Trophoblast cell (in vitro differentiated cells and primary cell): ENCODE measurements at regions not wholly inside any gene's neighbourhood (a gene's known extent, or its start where the extent isn't known, plus 50 kb on each side); places are given as distances from the start of the nearest gene placed in this dataset.

Experiments
- DNase-seq, 2 donors: peaks; one replicate each; pipeline ENCODE4 v3.0.0-alpha.2; 2016
- H2AFZ ChIP-seq: 2 replicates; pipeline ENCODE4 v1.6.1; 2013; ENCODE audit warnings: low read length, moderate library complexity, mild to moderate bottlenecking; ENCODE audit not compliant: insufficient read depth, poor library complexity
- H2AK5ac ChIP-seq: 2 replicates; pipeline ENCODE4 v1.6.1; 2013; ENCODE audit warnings: mild to moderate bottlenecking, low read length
- H2BK120ac ChIP-seq: 2 replicates; pipeline ENCODE4 v1.6.1; 2013; ENCODE audit warnings: low read length, mild to moderate bottlenecking, moderate library complexity; ENCODE audit not compliant: insufficient read depth, poor library complexity
- H2BK12ac ChIP-seq: 2 replicates; pipeline ENCODE4 v1.6.1; 2013; ENCODE audit warnings: mild to moderate bottlenecking, low read length, moderate library complexity
- H2BK5ac ChIP-seq: 2 replicates; pipeline ENCODE4 v1.6.1; 2013; ENCODE audit warnings: low read length, low read depth, moderate library complexity, mild to moderate bottlenecking; ENCODE audit not compliant: poor library complexity
- H3K14ac ChIP-seq: 2 replicates; pipeline ENCODE4 v1.6.1; 2013; ENCODE audit warnings: mild to moderate bottlenecking, low read length
- H3K18ac ChIP-seq: 2 replicates; pipeline ENCODE4 v1.6.1; 2013; ENCODE audit warnings: mild to moderate bottlenecking, low read length
- H3K23ac ChIP-seq: 2 replicates; pipeline ENCODE4 v1.6.1; 2013; ENCODE audit warnings: low read length
- H3K27ac ChIP-seq: 2 replicates; pipeline ENCODE4 v1.5.1; 2013; ENCODE audit warnings: low read depth, mild to moderate bottlenecking, inconsistent platforms, low read length, moderate library complexity
- H3K27me3 ChIP-seq: 2 replicates; pipeline ENCODE4 v1.6.1; 2013; ENCODE audit warnings: inconsistent platforms, mild to moderate bottlenecking, low read length, moderate library complexity; ENCODE audit not compliant: insufficient read depth
- H3K36me3 ChIP-seq, 2 experiments: 1 replicate in 1 of 2; 2 replicates in 1 of 2; pipeline ENCODE4 v1.6.1; 2013; ENCODE audit warnings: low read length in 2 of 2, mild to moderate bottlenecking in 2 of 2, moderate library complexity in 1 of 2; ENCODE audit not compliant: insufficient read depth in 2 of 2, control insufficient read depth in 1 of 2
- H3K4ac ChIP-seq: 2 replicates; pipeline ENCODE4 v1.6.1; 2013; ENCODE audit warnings: low read depth, mild to moderate bottlenecking, low read length, moderate library complexity
- H3K4me1 ChIP-seq, 2 experiments: 1 replicate in 1 of 2; 2 replicates in 1 of 2; pipeline ENCODE4 v1.6.1; 2013; ENCODE audit warnings: low read length in 2 of 2, mild to moderate bottlenecking in 2 of 2, moderate library complexity in 1 of 2; ENCODE audit not compliant: insufficient read depth in 2 of 2, control insufficient read depth in 1 of 2
- H3K4me2 ChIP-seq: 2 replicates; pipeline ENCODE4 v1.6.1; 2013; ENCODE audit warnings: inconsistent platforms, mild to moderate bottlenecking, low read length, moderate library complexity
- H3K4me3 ChIP-seq: 2 replicates; pipeline ENCODE4 v1.5.1; 2013; ENCODE audit warnings: mild to moderate bottlenecking, low read depth, low read length, inconsistent platforms
- H3K79me1 ChIP-seq: one replicate; pipeline ENCODE4 v1.6.1; 2013; ENCODE audit warnings: low read length
- H3K79me2 ChIP-seq: 2 replicates; pipeline ENCODE4 v1.6.1; 2013; ENCODE audit warnings: low read length, mild to moderate bottlenecking; ENCODE audit not compliant: control insufficient read depth, insufficient read depth, poor library complexity
- H3K9ac ChIP-seq: 2 replicates; pipeline ENCODE4 v1.6.1; 2013; ENCODE audit warnings: mild to moderate bottlenecking, low read length
- H3K9me3 ChIP-seq: 2 replicates; pipeline ENCODE4 v1.6.1; 2013; ENCODE audit warnings: low read depth, mild to moderate bottlenecking, control low read depth, inconsistent platforms, low read length; ENCODE audit not compliant: insufficient read depth
- H4K12ac ChIP-seq: 2 replicates; pipeline ENCODE4 v1.6.1; 2013; ENCODE audit warnings: low read depth, mild to moderate bottlenecking, low read length, moderate library complexity
- H4K8ac ChIP-seq: 2 replicates; pipeline ENCODE4 v1.6.1; 2013; ENCODE audit warnings: low read depth, mild to moderate bottlenecking, low read length, moderate library complexity
- H4K91ac ChIP-seq: one replicate; pipeline ENCODE4 v1.6.1; 2013; ENCODE audit warnings: low read depth, mild to moderate bottlenecking, low read length, moderate library complexity
- WGBS: extraction: QIAGEN DNeasy Blood & Tissue Kit; methylation state at CpG from one replicate; pipeline ENCODE4 v1.1.7; 2013; ENCODE audit warnings: missing lambda C conversion rate; ENCODE audit not compliant: insufficient read length, insufficient coverage; ENCODE audit errors: extremely low coverage; 5-methylcytosine and 5-hydroxymethylcytosine counted together

DNA sequence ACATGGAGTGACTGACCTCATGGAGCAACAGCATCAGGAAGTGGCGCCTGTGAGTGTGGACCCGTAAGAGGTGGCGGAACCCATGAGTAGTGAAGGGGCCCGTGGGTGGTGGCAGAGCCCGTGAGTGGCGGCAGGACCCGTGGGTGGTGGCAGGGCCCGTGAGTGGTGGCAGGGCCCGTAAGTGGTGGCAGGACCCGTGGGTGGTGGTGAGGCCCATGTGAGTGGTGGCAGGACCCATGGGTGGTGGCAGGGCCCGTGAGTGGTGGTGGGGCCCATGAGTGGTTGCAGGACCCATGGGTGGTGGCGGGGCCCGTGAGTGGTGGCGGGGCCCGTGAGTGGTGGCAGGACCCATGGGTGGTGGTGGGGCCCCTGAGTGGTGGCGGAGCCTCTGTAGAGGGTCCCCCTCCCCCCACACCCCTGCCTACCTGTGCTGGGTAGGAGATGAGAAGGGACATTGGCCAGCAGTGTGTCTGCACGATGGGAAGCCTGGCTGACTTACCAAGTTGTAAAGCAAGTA, 407.7 kb upstream of the SALL3 start:
- H2BK12ac ChIP-seq: no peak overlapping the region
- H3K4me1 ChIP-seq: no peaks in the 10 kb centered on the region
- H4K12ac ChIP-seq: no peak overlapping the region
- no peak overlapping the region for H3K9ac ChIP-seq
- H3K23ac ChIP-seq: no peak overlapping the region
- H3K9me3 ChIP-seq: peaks cover 28% of the 10 kb centered on the region
- H2AFZ ChIP-seq: no peak overlapping the region
- DNase-seq: no peak
- H3K4me2 ChIP-seq: no peak overlapping the region
- no peak overlapping the region for H4K8ac ChIP-seq
- no peak overlapping the region for H4K91ac ChIP-seq
- H3K79me2 ChIP-seq: no peaks in the 10 kb centered on the region
- H3K36me3 ChIP-seq: no peaks in the 10 kb centered on the region
- H3K18ac ChIP-seq: no peak overlapping the region
- H2AK5ac ChIP-seq: no peak overlapping the region
- no peak overlapping the region for H3K4me3 ChIP-seq
- no peak overlapping the region for H3K14ac ChIP-seq
- H2BK120ac ChIP-seq: no peak overlapping the region
- no peak overlapping the region for H2BK5ac ChIP-seq
- no peak overlapping the region for H3K27ac ChIP-seq
- no peaks in the 10 kb centered on the region for H3K79me1 ChIP-seq
- H3K4ac ChIP-seq: no peak overlapping the region
- no peaks in the 10 kb centered on the region for H3K27me3 ChIP-seq
- WGBS: no CpG with 5 or more reads among the region's 17 CpGs

- Histone ChIP-seq H3K4me2 (no peak overlapping the region), H3K4me3 (no peak overlapping the region), H3K27ac (no peak overlapping the region), H4K12ac (no peak overlapping the region), H4K8ac (no peak overlapping the region), H3K36me3 (no peaks in the 10 kb centered on the region), H3K4me1 (no peaks in the 10 kb centered on the region), H3K79me2 (no peaks in the 10 kb centered on the region), H4K91ac (no peak overlapping the region), H3K79me1 (no peaks in the 10 kb centered on the region), H3K18ac (no peak overlapping the region), H2AFZ (no peak overlapping the region), H2BK120ac (no peak overlapping the region), H2BK12ac (no peak overlapping the region), H3K14ac (no peak overlapping the region), H3K9me3 (peaks cover 31% of the 10 kb centered on the region), H3K4ac (no peak overlapping the region), H3K9ac (no peak overlapping the region), H3K23ac (no peak overlapping the region), H2BK5ac (no peak overlapping the region), H3K27me3 (no peaks in the 10 kb centered on the region), H2AK5ac (no peak overlapping the region)
- no peak for DNase-seq
These were observed 405.8 kb upstream of the SALL3 start for GRCh38 chr18:78573773-78574172.

DNA sequence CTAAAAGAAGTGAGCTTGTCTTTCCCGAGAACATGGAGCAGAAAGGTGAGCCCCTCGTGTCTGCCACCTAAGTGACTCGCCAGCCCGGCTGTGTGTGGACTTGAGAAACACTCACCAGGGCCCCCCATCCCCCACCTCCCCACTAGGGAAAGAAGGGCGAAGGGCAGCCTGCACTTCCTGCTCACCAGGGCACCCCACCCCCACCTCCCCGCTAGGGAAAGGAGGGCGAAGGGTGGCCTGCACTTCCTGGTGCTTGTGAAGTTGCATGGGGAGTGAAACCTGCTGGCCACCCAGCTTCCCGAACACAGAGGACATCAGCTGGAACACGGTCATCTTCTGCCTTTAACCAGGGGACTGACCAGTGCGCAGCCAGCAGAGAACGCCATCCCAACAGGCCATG, 402.7 kb upstream of the SALL3 start:
- no peak overlapping the region for H3K4me2 ChIP-seq
- no peak overlapping the region for H3K4me3 ChIP-seq
- H3K27ac ChIP-seq: no peak overlapping the region
- H2BK12ac ChIP-seq: no peak overlapping the region
- no peak for DNase-seq
- H3K79me1 ChIP-seq: no peaks in the 10 kb centered on the region
- H2BK120ac ChIP-seq: no peak overlapping the region
- H3K79me2 ChIP-seq: no peaks in the 10 kb centered on the region
- no CpG with 5 or more reads among the region's 11 CpGs for WGBS
- no peak overlapping the region for H4K8ac ChIP-seq
- H2BK5ac ChIP-seq: no peak overlapping the region
- no peak overlapping the region for H3K4ac ChIP-seq
- no peaks in the 10 kb centered on the region for H3K27me3 ChIP-seq
- peaks cover 30% of the 10 kb centered on the region for H3K9me3 ChIP-seq
- H4K91ac ChIP-seq: no peak overlapping the region
- no peak overlapping the region for H4K12ac ChIP-seq
- H3K4me1 ChIP-seq: no peaks in the 10 kb centered on the region
- H2AFZ ChIP-seq: no peak overlapping the region
- no peak overlapping the region for H3K14ac ChIP-seq
- no peak overlapping the region for H3K23ac ChIP-seq
- no peak overlapping the region for H3K9ac ChIP-seq
- no peaks in the 10 kb centered on the region for H3K36me3 ChIP-seq
- H2AK5ac ChIP-seq: no peak overlapping the region
- H3K18ac ChIP-seq: no peak overlapping the region

GRCh38 chr18:78579449-78579848, 400.2 kb upstream of the SALL3 start:
- Histone ChIP-seq H3K79me2 (no peaks in the 10 kb centered on the region), H4K91ac (no peak overlapping the region), H3K14ac (no peak overlapping the region), H2AFZ (no peak overlapping the region), H3K9me3 (peaks cover 16% of the 10 kb centered on the region), H3K27ac (no peak overlapping the region), H2BK120ac (no peak overlapping the region), H3K4me1 (no peaks in the 10 kb centered on the region), H4K8ac (no peak overlapping the region), H3K79me1 (no peaks in the 10 kb centered on the region), H2BK5ac (no peak overlapping the region), H2AK5ac (no peak overlapping the region), H3K9ac (no peak overlapping the region), H3K4me2 (no peak overlapping the region), H3K27me3 (no peaks in the 10 kb centered on the region), H3K4me3 (no peak overlapping the region), H3K36me3 (no peaks in the 10 kb centered on the region), H3K18ac (no peak overlapping the region), H3K4ac (no peak overlapping the region), H3K23ac (no peak overlapping the region), H2BK12ac (no peak overlapping the region), H4K12ac (no peak overlapping the region)
- no CpG with 5 or more reads among the region's 4 CpGs for WGBS
- no peak for DNase-seq
